H1 (cell line): ENCODE measurements at regions not wholly inside any gene's neighbourhood (a gene's known extent, or its start where the extent isn't known, plus 50 kb on each side); places are given as distances from the start of the nearest gene placed in this dataset.

Experiments
- ATF2 ChIP-seq: IDR thresholded peaks from 2 replicates; pipeline ENCODE4 v1.6.1; 2012; ENCODE audit warnings: low read length, inconsistent platforms
- CTCF ChIP-seq, 3 experiments: IDR thresholded peaks; 1 replicate in 2 of 3; 2 replicates in 1 of 3; pipeline versions ENCODE4 v1.5.1 to v1.6.1; 2011; ENCODE audit warnings: low read length in 3 of 3, mild to moderate bottlenecking in 3 of 3, inconsistent platforms in 2 of 3, low read depth in 1 of 3, moderate library complexity in 1 of 3; ENCODE audit not compliant: insufficient read depth in 1 of 3; ENCODE audit errors: control extremely low read depth in 1 of 3
- POLR2A ChIP-seq, 2 experiments: IDR thresholded peaks; 1 replicate in 1 of 2; 2 replicates in 1 of 2; pipeline ENCODE4 v1.6.1; 2011; ENCODE audit warnings: low read depth in 2 of 2, low read length in 2 of 2, mild to moderate bottlenecking in 2 of 2; ENCODE audit errors: control extremely low read depth in 1 of 2

- TF ChIP-seq CTCF (IDR thresholded peaks at IDR 0.05; ENCODE audit: control extremely low read depth in 1 of 3, insufficient read depth in 1 of 3, low read depth in 1 of 3, low read length in 3 of 3), result no peak
- no peak for TF ChIP-seq POLR2A (IDR thresholded peaks at IDR 0.05; ENCODE audit: control extremely low read depth in 1 of 2, low read depth in 2 of 2, low read length in 2 of 2)
- no peak for TF ChIP-seq ATF2
Measured at GRCh38 chr14:56046546-56046945, 71.7 kb upstream of the PELI2 start.
